HEK293 (cell line): ENCODE measurements at regions not wholly inside any gene's neighbourhood (a gene's known extent, or its start where the extent isn't known, plus 50 kb on each side); places are given as distances from the start of the nearest gene placed in this dataset.

ENCODE experiments used
- CTCF ChIA-PET: fragments of 350-600 bp; formaldehyde crosslinking; extraction: SDS; loops from one replicate; lab custom pipeline; 2021; ENCODE audit warnings: antibody characterized with exemption; lab: Yijun Ruan, JAX
- POLR2A ChIA-PET: fragments of 300-600 bp; formaldehyde crosslinking; extraction: SDS; loops from one replicate; lab custom pipeline; 2020; ENCODE audit warnings: antibody characterized with exemption, inconsistent platforms; lab: Yijun Ruan, JAX
- H3K27ac ChIP-seq: fragments of 200-500 bp; sonication (Bioruptor generic); 2 replicates; pipeline ENCODE4 v1.5.1; 2014; ENCODE audit warnings: low read depth, low read length, control low read depth, inconsistent platforms; ENCODE audit errors: extremely low read depth
- H3K36me3 ChIP-seq, 2 experiments: fragments of 200-500 bp in 1 of 2; sonication (Bioruptor generic) in 1 of 2; 1 replicate in 1 of 2; 2 replicates in 1 of 2; pipeline ENCODE4 v1.5.1; 2014 to 2017; ENCODE audit warnings: inconsistent platforms in 2 of 2, low read length in 2 of 2; ENCODE audit not compliant: control insufficient read depth in 2 of 2, insufficient read depth in 1 of 2
- H3K4me1 ChIP-seq: fragments of 200-500 bp; sonication (Bioruptor generic); 2 replicates; pipeline ENCODE4 v1.5.1; 2014; ENCODE audit warnings: mild to moderate bottlenecking, low read length, inconsistent platforms; ENCODE audit not compliant: control insufficient read depth, insufficient read depth
- H3K4me3 ChIP-seq: 2 replicates; pipeline ENCODE4 v1.5.1; 2011; ENCODE audit warnings: low read depth, mild to moderate bottlenecking, control low read depth, low read length, moderate library complexity
- H3K9me3 ChIP-seq: fragments of 200-500 bp; sonication (Bioruptor generic); 2 replicates; pipeline ENCODE4 v1.5.1; 2014; ENCODE audit warnings: low read depth, low read length, inconsistent platforms; ENCODE audit not compliant: control insufficient read depth, insufficient read depth
- FEZF1 ChIP-seq: fragments of 450-650 bp; formaldehyde crosslinking; IDR thresholded peaks from 2 replicates; pipeline ENCODE4 v1.5.1; 2016; ENCODE audit warnings: missing biosample characterization, missing genetic modification characterization
- INSM2 ChIP-seq: fragments of 450-650 bp; formaldehyde crosslinking; IDR thresholded peaks from 2 replicates; pipeline ENCODE4 v1.5.1; 2016; ENCODE audit warnings: missing biosample characterization, missing genetic modification characterization
- KLF16 ChIP-seq: fragments of 450-650 bp; formaldehyde crosslinking; IDR thresholded peaks from 2 replicates; pipeline ENCODE4 v1.5.1; 2017; ENCODE audit warnings: missing biosample characterization, missing genetic modification characterization
- MZF1 ChIP-seq: fragments of 450-650 bp; formaldehyde crosslinking; IDR thresholded peaks from 2 replicates; pipeline ENCODE4 v1.5.1; 2017; ENCODE audit warnings: missing biosample characterization, missing genetic modification characterization, borderline replicate concordance
- SP2 ChIP-seq: fragments of 450-650 bp; formaldehyde crosslinking; IDR thresholded peaks from 2 replicates; pipeline ENCODE4 v1.5.1; 2016; ENCODE audit warnings: missing biosample characterization, missing genetic modification characterization
- ZBTB1 ChIP-seq: fragments of 450-650 bp; formaldehyde crosslinking; IDR thresholded peaks from 2 replicates; pipeline ENCODE4 v1.5.1; 2016; ENCODE audit warnings: missing biosample characterization, missing genetic modification characterization
- ZBTB17 ChIP-seq: fragments of 450-650 bp; formaldehyde crosslinking; IDR thresholded peaks from 2 replicates; pipeline ENCODE4 v1.5.1; 2016; ENCODE audit warnings: missing biosample characterization, missing genetic modification characterization
- ZNF202 ChIP-seq: fragments of 450-650 bp; formaldehyde crosslinking; IDR thresholded peaks from 2 replicates; pipeline ENCODE4 v1.5.1; 2016; ENCODE audit warnings: missing biosample characterization, missing genetic modification characterization, borderline replicate concordance
- ZNF26 ChIP-seq: fragments of 450-650 bp; formaldehyde crosslinking; IDR thresholded peaks from 2 replicates; pipeline ENCODE4 v1.5.1; 2016; ENCODE audit warnings: missing biosample characterization, missing genetic modification characterization
- ZNF280D ChIP-seq: fragments of 450-650 bp; formaldehyde crosslinking; IDR thresholded peaks from 2 replicates; pipeline ENCODE4 v1.5.1; 2016; ENCODE audit warnings: missing biosample characterization, missing genetic modification characterization
- ZNF362 ChIP-seq: fragments of 450-650 bp; formaldehyde crosslinking; IDR thresholded peaks from 2 replicates; pipeline ENCODE4 v1.5.1; 2016; ENCODE audit warnings: missing biosample characterization, missing genetic modification characterization
- ZNF398 ChIP-seq: fragments of 450-650 bp; formaldehyde crosslinking; IDR thresholded peaks from 2 replicates; pipeline ENCODE4 v1.5.1; 2017; ENCODE audit warnings: missing biosample characterization, missing genetic modification characterization
- ZNF404 ChIP-seq: fragments of 450-650 bp; formaldehyde crosslinking; IDR thresholded peaks from 2 replicates; pipeline ENCODE4 v1.5.1; 2017; ENCODE audit warnings: missing biosample characterization, missing genetic modification characterization
- ZNF433 ChIP-seq: fragments of 450-650 bp; formaldehyde crosslinking; IDR thresholded peaks from 2 replicates; pipeline ENCODE4 v1.5.1; 2016; ENCODE audit warnings: missing biosample characterization, missing genetic modification characterization, low read depth
- ZNF558 ChIP-seq: fragments of 450-650 bp; formaldehyde crosslinking; IDR thresholded peaks from 2 replicates; pipeline ENCODE4 v1.5.1; 2016; ENCODE audit warnings: missing biosample characterization, missing genetic modification characterization
- ZNF623 ChIP-seq: fragments of 450-650 bp; formaldehyde crosslinking; IDR thresholded peaks from 2 replicates; pipeline ENCODE4 v1.5.1; 2016; ENCODE audit warnings: missing biosample characterization, missing genetic modification characterization
- ZNF624 ChIP-seq: fragments of 450-650 bp; formaldehyde crosslinking; IDR thresholded peaks from 2 replicates; pipeline ENCODE4 v1.5.1; 2017; ENCODE audit warnings: missing biosample characterization, missing genetic modification characterization
- ZNF768 ChIP-seq: fragments of 450-650 bp; formaldehyde crosslinking; IDR thresholded peaks from 2 replicates; pipeline ENCODE4 v1.5.1; 2018; ENCODE audit warnings: missing biosample characterization, mild to moderate bottlenecking, missing genetic modification characterization
- ZNF776 ChIP-seq: fragments of 450-650 bp; formaldehyde crosslinking; IDR thresholded peaks from 2 replicates; pipeline ENCODE4 v1.5.0; 2017; ENCODE audit warnings: missing biosample characterization, missing genetic modification characterization, borderline replicate concordance
- ZNF785 ChIP-seq: fragments of 450-650 bp; formaldehyde crosslinking; IDR thresholded peaks from 2 replicates; pipeline ENCODE4 v1.5.1; 2016; ENCODE audit warnings: missing biosample characterization, missing genetic modification characterization
- ZSCAN4 ChIP-seq: fragments of 450-650 bp; formaldehyde crosslinking; IDR thresholded peaks from 2 replicates; pipeline ENCODE4 v1.5.1; 2017; ENCODE audit warnings: missing biosample characterization, missing genetic modification characterization

GRCh38 chr12:25691865-25692114, 138.7 kb upstream of the LMNTD1 start:
- Histone ChIP-seq H3K27ac (peak overlapping the region; percentile 95), H3K4me3 (no peak overlapping the region), H3K9me3 (no peaks in the 10 kb centered on the region), H3K36me3 (no peaks in the 10 kb centered on the region), H3K4me1 (peaks cover 43% of the 10 kb centered on the region)
- CTCF ChIA-PET, result no interaction called here
- POLR2A ChIA-PET, result interaction anchor here (1.1 kb wide), 1 partner anchor 19 kb away, joined by 3 read pairs; no protein-coding TSS in a partner anchor
- TF ChIP-seq ZNF362 (tag by site-specific recombination) (peak; percentile 96), ZNF280D (tag by site-specific recombination) (no peak)

- Histone ChIP-seq H3K27ac (peak overlapping the region; percentile 95), H3K36me3 (no peaks in the 10 kb centered on the region), H3K4me1 (peaks cover 43% of the 10 kb centered on the region), H3K9me3 (no peaks in the 10 kb centered on the region), H3K4me3 (no peak overlapping the region)
- ChIA-PET POLR2A (interaction anchor here (1.1 kb wide), 1 partner anchor 19 kb away, joined by 3 read pairs; no protein-coding TSS in a partner anchor), CTCF (interaction anchor here (1.0 kb wide), 1 partner anchor 321 kb away, joined by 3 read pairs; no protein-coding TSS in a partner anchor)
- TF ChIP-seq MZF1 (tag by site-specific recombination) (0 out of 2 replicates have a peak, but pooled peaks have one; percentile 72), ZNF623 (tag by site-specific recombination) (no peak), SP2 (tag by site-specific recombination) (no peak), ZNF202 (tag by site-specific recombination) (no peak), ZNF776 (no peak), ZBTB1 (tag by site-specific recombination) (no peak), ZNF558 (tag by site-specific recombination) (peak; percentile 31; the same call in 1 of the 2 replicates), ZNF768 (tag by site-specific recombination) (no peak), ZNF785 (no peak), ZBTB17 (tag by site-specific recombination) (peak; percentile 97), ZSCAN4 (tag by site-specific recombination) (no peak), FEZF1 (tag by site-specific recombination) (peak; percentile 82), KLF16 (tag by site-specific recombination) (0 out of 2 replicates have a peak, but pooled peaks have one; percentile 20), ZNF624 (tag by site-specific recombination) (no peak), ZNF404 (tag by site-specific recombination) (no peak), INSM2 (peak; percentile 84), ZNF26 (tag by site-specific recombination) (no peak), ZNF398 (peak; percentile 90), ZNF433 (tag by site-specific recombination) (no peak)
These were observed 139.3 kb upstream of the LMNTD1 start for GRCh38 chr12:25692115-25693035.
